ENCODE measurements at regions not wholly inside any gene's neighbourhood (a gene's known extent, or its start where the extent isn't known, plus 50 kb on each side); places are given as distances from the start of the nearest gene placed in this dataset.

DNA sequence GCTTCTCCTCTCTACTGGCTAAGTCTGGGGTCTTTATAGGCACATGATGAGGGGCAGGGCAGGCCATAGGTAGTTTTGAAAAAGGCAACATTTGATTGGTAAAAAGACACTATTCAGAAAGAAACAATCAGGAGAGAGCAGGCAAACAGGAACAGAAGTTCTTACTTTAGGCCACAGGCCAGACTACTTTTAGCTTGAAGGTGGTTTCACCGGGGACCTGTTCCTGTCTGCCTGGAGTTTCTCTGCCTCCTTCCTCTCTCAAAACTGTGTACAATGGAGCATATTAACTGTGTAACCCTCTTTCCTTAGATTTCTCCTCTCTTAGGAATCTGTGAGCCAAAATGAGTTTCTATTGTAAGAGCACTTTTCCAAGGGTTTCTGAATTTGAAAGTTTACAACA lies 167.9 kb upstream of the AVPR1A start:
- DNase-seq: no peak

- DNase-seq: no peak
Measured at GRCh38 chr12:63318313-63318712, 167.3 kb upstream of the AVPR1A start.

GRCh38 chr12:63317880-63318279 lies 166.9 kb upstream of the AVPR1A start:
- no peak for DNase-seq

GRCh38 chr12:63317286-63317846 lies 166.4 kb upstream of the AVPR1A start:
- no peak for DNase-seq

GRCh38 chr12:63313139-63313538 lies 162.1 kb upstream of the AVPR1A start:
- DNase-seq: no peak

- DNase-seq: no peak
Measured at GRCh38 chr12:63308671-63309070, 157.7 kb upstream of the AVPR1A start.

DNA sequence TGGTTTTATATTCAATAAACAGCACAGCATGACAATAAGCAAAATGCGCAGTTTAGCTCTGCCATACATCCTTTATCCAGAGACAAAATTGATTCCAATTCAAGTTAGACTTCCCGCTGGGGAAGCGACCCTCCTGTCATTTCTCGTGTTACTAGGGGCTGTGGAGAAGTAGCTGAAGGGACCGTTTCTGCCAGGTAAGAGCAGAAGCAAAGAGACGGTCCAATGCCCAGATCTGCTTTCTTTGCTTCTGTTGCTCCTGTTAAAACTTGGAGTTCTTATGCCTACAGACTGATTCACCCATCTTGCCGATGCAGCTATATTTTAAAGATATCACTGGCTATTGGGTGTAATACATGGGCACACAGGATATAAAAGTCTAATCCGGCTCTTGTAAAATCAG lies 156.8 kb upstream of the AVPR1A start:
- no peak for DNase-seq

- no peak for DNase-seq
Measured at GRCh38 chr12:63305901-63306875, 155.2 kb upstream of the AVPR1A start.

GRCh38 chr12:63304887-63305316 lies 153.9 kb upstream of the AVPR1A start:
- no peak for DNase-seq

DNA sequence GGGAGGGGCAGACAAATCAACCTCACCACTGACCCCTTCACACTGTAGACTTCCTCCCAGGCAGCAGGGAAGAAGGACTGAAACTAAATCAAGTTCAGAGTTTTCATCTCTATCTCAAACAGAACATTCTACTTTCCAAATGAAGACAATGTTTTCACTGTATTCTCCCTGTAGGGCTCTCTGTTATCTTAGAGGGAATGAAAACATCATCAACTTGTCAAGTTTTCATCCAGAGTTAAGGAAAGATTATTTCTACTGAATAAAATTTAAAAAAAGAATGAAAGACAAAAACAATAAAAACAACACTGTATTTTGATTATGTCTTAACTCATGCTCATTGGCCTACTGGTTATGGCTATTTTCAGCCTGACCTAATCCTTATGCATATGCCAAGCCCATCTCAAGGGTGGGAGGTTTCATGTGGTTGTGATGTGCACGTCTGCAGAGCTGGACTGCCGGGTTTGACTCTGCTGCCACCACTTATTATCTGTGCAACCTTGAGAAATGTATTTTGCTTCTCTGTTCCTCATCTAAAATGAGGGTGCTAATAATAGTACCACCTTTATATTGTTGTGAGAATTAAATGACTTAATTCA lies 152.0 kb upstream of the AVPR1A start:
- DNase-seq: no peak

DNA sequence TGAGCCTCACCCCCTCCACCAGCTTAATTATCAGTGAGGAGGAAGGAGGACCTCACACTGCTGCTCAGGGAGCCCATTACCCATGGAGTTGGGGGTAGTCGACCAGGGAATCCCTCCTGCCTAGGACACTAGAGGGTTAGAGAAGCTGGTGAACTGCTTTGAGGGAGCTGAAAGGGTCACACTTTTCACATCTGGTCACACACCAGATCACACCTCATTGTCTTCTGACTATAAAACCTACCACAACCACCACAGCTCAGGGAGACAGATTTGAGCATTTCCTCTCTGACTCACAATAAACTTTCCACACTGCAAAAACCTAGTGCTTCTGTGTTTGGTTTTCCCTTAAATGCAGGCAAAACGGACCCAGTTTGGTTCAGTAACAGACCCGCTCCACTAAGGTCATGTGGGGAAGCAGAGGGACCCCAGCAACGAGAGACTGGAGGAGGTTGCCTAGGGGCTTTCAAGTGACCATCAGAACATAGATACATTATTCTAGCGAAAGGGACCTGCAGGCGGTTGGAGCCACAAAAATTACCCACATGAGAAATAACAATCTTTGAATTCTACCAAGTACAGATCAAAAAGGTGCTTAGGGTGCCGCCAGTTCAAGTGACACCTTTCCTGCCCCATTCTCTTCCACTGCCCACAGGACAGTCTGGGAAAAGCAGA lies 151.4 kb upstream of the AVPR1A start:
- DNase-seq: no peak

DNA sequence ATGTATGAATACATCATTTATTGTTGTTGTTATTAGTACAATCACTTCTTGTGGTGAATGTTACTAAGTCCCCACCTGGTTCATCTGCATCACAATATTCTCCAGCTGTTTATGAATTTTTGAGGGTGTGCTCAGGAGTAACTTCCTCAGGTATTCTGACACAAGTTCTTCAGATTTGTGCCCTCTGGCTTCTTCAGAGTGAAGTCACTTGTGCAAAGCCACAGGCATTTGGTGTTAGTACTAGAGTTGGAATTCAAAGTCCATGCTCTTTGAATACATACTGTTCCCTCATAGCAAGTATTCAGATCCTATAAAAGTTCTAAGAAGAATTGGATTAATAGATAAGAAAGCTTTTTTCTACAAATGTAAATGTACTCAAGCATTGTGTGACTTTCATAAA lies 150.3 kb upstream of the AVPR1A start:
- no peak for DNase-seq

DNA sequence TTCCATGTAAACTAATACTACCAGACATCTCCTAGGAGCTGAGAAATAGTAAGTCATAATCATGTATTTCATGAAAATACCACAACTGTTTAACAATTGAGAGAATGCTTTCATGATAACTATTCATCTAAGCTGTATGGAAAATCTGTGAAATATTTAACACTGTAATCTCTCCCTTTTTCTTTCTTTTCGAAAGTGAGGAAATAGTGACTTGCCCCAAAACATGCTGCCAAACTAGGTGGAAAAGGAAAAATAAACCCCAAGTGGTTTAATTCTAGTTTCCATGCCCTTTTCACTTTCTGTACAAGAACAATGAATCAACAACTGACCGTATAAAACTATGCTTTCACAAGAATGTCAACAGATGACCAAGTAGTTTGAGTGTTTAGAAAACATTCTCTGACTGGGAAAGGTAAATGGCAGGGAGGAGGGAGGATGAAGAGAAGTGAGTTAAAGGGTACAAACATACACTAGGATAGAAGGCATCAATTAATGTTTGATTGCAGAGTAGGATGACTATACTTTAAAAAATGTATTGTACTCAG lies 147.5 kb upstream of the AVPR1A start:
- no peak for DNase-seq

GRCh38 chr12:63294327-63294632 lies 143.3 kb upstream of the AVPR1A start:
- peak; percentile 71 to 91 for DNase-seq

DNA sequence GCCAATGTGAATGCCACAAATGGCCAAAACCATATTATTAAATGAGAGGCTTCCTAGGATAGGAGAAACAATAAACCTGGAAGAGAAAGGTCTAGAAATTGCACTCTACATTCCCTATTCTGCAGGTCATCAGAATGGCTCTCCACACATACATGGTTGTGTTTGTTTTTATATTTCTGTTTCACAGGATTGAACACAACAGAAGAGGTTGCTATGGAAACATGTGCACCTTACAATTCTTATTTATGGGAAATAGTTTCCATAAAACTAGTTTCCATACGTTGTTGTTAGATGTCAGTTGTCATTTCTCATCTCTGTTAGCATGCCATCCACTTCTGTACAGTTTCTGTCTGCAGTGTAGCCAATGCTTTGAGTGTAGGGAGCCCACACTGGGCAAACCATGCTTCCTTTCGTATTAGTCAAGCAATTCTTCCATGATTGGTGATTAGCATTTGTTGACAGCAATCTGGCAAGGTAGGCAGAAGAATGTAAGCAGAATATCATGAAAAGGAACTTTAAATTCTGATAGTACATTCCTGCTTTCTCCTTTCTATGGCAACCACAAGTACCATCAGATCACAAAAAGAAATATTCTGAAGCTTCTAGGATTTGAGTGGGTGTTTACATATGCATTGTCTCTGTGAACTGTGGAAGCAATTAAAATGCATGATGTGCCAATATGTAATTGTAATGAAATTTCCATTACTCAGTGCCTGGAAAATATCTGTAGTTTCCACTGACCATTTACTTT lies 141.6 kb upstream of the AVPR1A start:
- DNase-seq: peak in 1 of 2 experiments; percentile 20

DNA sequence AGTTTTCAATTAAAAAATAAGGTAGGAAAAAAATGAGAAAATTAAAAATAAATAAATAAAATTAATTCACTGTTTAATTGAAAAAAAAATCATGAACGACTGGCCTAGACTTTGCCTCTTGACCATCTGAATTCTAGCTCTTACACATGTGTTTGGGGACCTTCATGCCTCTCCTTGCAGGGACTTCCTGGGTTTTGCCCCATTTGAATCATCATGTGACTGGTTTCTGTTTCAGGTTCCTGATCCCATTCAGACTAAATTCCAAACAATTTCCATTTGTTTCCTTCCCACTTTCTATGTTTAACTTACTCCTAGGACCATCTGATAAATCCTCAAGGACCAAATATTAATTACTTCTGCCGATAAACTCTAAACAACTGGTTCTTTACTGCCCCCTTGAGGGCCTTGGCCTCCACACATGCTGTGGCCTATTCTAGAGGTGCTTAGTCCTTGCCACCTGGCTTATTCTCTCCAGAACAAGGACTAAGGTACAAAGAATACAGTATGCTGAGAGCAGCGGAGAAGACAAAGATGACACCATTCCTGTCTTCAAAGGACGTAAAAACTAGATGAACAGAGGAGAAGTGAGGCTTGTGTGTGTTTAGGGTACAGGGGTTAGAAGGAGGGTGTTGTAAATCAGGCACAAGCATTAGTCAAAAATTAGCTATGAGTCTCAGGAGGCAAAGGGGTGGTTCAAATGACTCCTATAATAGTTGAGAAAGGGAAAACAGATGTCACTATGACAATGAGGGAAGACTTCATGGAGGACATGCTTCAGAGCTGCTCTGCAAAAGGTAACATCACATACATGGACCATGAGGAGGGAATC lies 125.8 kb upstream of the AVPR1A start:
- DNase-seq: peak in 1 of 2 experiments; percentile 42

DNA sequence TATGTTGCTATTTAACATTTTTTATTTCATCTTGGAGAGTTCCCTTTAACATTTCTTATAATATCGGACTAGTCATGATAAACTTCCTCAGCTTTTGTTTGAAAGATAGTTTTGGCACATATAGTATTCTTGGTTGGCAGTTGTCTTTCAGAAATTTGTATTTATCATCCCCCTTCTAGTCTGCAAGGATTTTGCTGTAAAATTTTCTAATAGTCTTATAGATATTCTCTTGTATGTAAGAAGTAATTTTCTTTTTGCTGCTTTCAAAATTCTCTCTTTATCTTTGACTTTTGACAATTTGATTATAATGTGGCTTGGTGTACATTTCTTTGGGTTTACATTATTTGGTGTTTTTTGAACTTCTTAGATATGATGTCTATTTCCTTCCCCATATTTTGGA lies 116.0 kb upstream of the AVPR1A start:
- DNase-seq: no peak

GRCh38 chr12:63264629-63265028 lies 113.6 kb upstream of the AVPR1A start:
- no peak for DNase-seq

DNA sequence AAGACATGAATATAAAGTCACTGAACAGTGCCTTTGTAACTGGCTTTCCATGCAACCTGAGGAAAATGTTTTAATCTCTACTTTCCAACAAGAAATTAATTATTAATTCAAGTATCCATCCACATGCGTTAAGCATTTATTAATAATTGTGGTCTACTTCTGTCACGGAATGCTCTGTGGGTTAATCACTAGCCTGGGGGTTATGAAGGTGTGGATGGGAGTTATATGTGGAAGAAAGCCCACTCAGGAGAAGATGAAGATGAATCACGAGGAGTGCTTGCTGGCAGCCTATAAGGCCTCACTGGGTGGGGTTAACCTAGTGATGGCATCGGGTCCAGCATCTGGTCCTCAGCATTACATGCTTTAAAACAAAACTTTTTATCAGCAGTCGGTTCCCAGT lies 99.5 kb upstream of the AVPR1A start:
- DNase-seq: no peak

DNA sequence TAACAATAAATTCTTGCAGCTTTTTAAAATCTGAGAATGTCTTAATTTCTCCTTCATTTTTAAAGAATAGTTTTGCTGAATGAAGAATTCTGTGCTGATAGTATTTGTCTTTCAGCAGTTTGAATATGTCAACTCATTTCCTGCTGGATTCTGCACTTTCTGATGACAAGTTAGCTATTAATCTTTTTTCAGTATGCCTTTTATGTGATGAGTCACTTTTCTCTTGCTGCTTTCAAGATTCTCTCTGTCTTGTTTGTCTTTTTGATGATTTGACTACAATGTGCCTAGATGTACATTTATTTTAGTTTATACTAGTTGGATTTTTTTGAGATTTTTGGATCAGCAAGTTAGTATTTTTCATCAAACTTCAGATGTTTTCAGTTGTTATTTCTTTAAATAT lies 87.9 kb upstream of the AVPR1A start:
- no peak for DNase-seq

DNA sequence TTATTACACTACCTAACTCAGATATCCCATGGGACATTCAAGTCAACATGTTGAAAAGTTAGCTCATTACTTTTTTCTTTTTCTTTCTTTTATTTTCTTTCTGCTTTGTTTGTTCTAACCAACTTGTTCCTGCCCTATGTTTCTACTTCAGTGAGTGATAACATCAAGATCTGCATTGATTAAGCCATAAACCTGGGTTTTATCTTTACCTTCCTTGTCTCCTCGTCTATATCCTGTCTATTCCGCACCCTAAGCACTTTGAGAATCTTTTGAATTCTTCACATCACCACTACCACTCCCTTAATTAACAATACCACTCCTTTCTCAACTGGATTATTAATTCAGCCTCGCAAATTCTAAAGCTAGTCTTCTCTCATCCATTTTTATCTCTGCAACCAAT lies 81.9 kb upstream of the AVPR1A start:
- no peak for DNase-seq

DNA sequence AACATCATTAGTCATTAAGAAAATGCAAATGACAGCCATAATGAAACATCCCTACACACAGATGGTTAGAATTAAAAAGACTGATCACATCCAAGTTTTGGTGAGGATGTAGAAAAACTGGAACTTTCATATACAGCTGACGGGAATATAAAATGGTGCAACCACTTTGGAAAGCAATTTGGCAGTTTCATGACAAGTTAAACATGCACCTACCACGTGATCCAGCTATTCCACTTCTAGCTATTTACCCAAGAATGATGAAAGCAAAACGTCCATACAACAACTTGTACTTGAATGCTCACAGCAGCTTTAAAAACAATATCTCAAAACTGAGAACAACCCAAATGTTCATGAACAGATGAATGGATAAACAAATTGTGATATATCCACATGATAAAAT lies 77.9 kb upstream of the AVPR1A start:
- no peak for DNase-seq

Data from SW 1271 (cell line).